ENCODE measurements at regions not wholly inside any gene's neighbourhood (a gene's known extent, or its start where the extent isn't known, plus 50 kb on each side); places are given as distances from the start of the nearest gene placed in this dataset.
"Not testable (repeated sequence)": the region's sequence is repeated elsewhere in the genome, so short reads cannot be mapped to it uniquely, and the experiment has no call there.

- peaks cover 1% of the 10 kb centered on the region for H3K9me3 Mint-ChIP-seq
- no peak overlapping the region for H3K27ac Mint-ChIP-seq
- H3K4me1 Mint-ChIP-seq = no peaks in the 10 kb centered on the region
- no peak for DNase-seq
- H3K4me3 Mint-ChIP-seq = no peak overlapping the region
- no peaks in the 10 kb centered on the region for H3K36me3 Mint-ChIP-seq
- no peaks in the 10 kb centered on the region for H3K27me3 Mint-ChIP-seq
Measured at GRCh38 chr6:114718186-114718585, 375.4 kb upstream of the HS3ST5 start.

- Mint-ChIP-seq H3K4me3 (no peak overlapping the region), H3K36me3 (no peaks in the 10 kb centered on the region), H3K4me1 (no peaks in the 10 kb centered on the region), H3K9me3 (peaks cover 1% of the 10 kb centered on the region), H3K27ac (no peak overlapping the region), H3K27me3 (no peaks in the 10 kb centered on the region)
- no peak for DNase-seq
Measured at GRCh38 chr6:114714836-114715507, 372.1 kb upstream of the HS3ST5 start.

GRCh38 chr6:114713690-114714089 is 370.9 kb upstream of the HS3ST5 start:
- no peak overlapping the region for H3K27ac Mint-ChIP-seq
- H3K4me3 Mint-ChIP-seq = no peak overlapping the region
- DNase-seq = no peak
- H3K4me1 Mint-ChIP-seq = no peaks in the 10 kb centered on the region
- H3K27me3 Mint-ChIP-seq = no peaks in the 10 kb centered on the region
- no peaks in the 10 kb centered on the region for H3K9me3 Mint-ChIP-seq
- no peaks in the 10 kb centered on the region for H3K36me3 Mint-ChIP-seq

GRCh38 chr6:114712129-114712662 is 369.4 kb upstream of the HS3ST5 start:
- H3K4me3 Mint-ChIP-seq = no peak overlapping the region
- no peaks in the 10 kb centered on the region for H3K4me1 Mint-ChIP-seq
- H3K27ac Mint-ChIP-seq = no peak overlapping the region
- H3K36me3 Mint-ChIP-seq = no peaks in the 10 kb centered on the region
- no peaks in the 10 kb centered on the region for H3K27me3 Mint-ChIP-seq
- no peaks in the 10 kb centered on the region for H3K9me3 Mint-ChIP-seq
- no peak for DNase-seq

GRCh38 chr6:114707081-114707620 is 364.3 kb upstream of the HS3ST5 start:
- Mint-ChIP-seq H3K36me3 (no peaks in the 10 kb centered on the region), H3K4me3 (no peak overlapping the region), H3K9me3 (no peaks in the 10 kb centered on the region)

GRCh38 chr6:114690625-114691024 is 347.8 kb upstream of the HS3ST5 start:
- no peak overlapping the region for H3K4me3 Mint-ChIP-seq
- H3K9me3 Mint-ChIP-seq = no peaks in the 10 kb centered on the region
- no peaks in the 10 kb centered on the region for H3K27me3 Mint-ChIP-seq
- no peaks in the 10 kb centered on the region for H3K36me3 Mint-ChIP-seq
- DNase-seq = no peak
- no peak overlapping the region for H3K27ac Mint-ChIP-seq
- no peaks in the 10 kb centered on the region for H3K4me1 Mint-ChIP-seq

More at GRCh38 chr6:114707081-114707620, 364.3 kb upstream of the HS3ST5 start:
- Mint-ChIP-seq H3K27me3 (no peaks in the 10 kb centered on the region), H3K27ac (no peak overlapping the region), H3K4me1 (no peaks in the 10 kb centered on the region)
- no peak for DNase-seq

- Mint-ChIP-seq H3K4me1 (no peaks in the 10 kb centered on the region), H3K4me3 (no peak overlapping the region), H3K9me3 (peaks cover 15% of the 10 kb centered on the region), H3K27ac (no peak overlapping the region), H3K27me3 (no peaks in the 10 kb centered on the region), H3K36me3 (no peaks in the 10 kb centered on the region)
- DNase-seq = no peak
Measured at GRCh38 chr6:114659513-114659912, 316.7 kb upstream of the HS3ST5 start.

GRCh38 chr6:114651611-114652010 is 308.8 kb upstream of the HS3ST5 start:
- H3K4me3 Mint-ChIP-seq = no peak overlapping the region
- no peaks in the 10 kb centered on the region for H3K27me3 Mint-ChIP-seq
- H3K27ac Mint-ChIP-seq = no peak overlapping the region
- no peaks in the 10 kb centered on the region for H3K4me1 Mint-ChIP-seq
- no peak for DNase-seq
- H3K9me3 Mint-ChIP-seq = peaks cover 3% of the 10 kb centered on the region
- no peaks in the 10 kb centered on the region for H3K36me3 Mint-ChIP-seq

GRCh38 chr6:114650891-114651290 is 308.1 kb upstream of the HS3ST5 start:
- Mint-ChIP-seq H3K9me3 (peaks cover 3% of the 10 kb centered on the region), H3K36me3 (no peaks in the 10 kb centered on the region), H3K27ac (no peak overlapping the region), H3K4me1 (no peaks in the 10 kb centered on the region), H3K4me3 (no peak overlapping the region), H3K27me3 (no peaks in the 10 kb centered on the region)
- DNase-seq = no peak

- no peaks in the 10 kb centered on the region for H3K27me3 Mint-ChIP-seq
- DNase-seq = no peak
- H3K4me3 Mint-ChIP-seq = no peak overlapping the region
- H3K9me3 Mint-ChIP-seq = peaks cover 3% of the 10 kb centered on the region
- H3K36me3 Mint-ChIP-seq = no peaks in the 10 kb centered on the region
- no peaks in the 10 kb centered on the region for H3K4me1 Mint-ChIP-seq
- no peak overlapping the region for H3K27ac Mint-ChIP-seq
Measured at GRCh38 chr6:114649298-114649697, 306.5 kb upstream of the HS3ST5 start.

GRCh38 chr6:114648847-114649246 is 306.0 kb upstream of the HS3ST5 start:
- no peaks in the 10 kb centered on the region for H3K36me3 Mint-ChIP-seq
- H3K27me3 Mint-ChIP-seq = no peaks in the 10 kb centered on the region
- peaks cover 3% of the 10 kb centered on the region for H3K9me3 Mint-ChIP-seq
- H3K4me1 Mint-ChIP-seq = no peaks in the 10 kb centered on the region
- DNase-seq = no peak
- H3K27ac Mint-ChIP-seq = no peak overlapping the region
- H3K4me3 Mint-ChIP-seq = no peak overlapping the region

GRCh38 chr6:114638341-114638740 is 295.5 kb upstream of the HS3ST5 start:
- Mint-ChIP-seq H3K9me3 (no peaks in the 10 kb centered on the region), H3K4me1 (no peaks in the 10 kb centered on the region), H3K27me3 (no peaks in the 10 kb centered on the region), H3K27ac (no peak overlapping the region), H3K4me3 (no peak overlapping the region), H3K36me3 (no peaks in the 10 kb centered on the region)
- DNase-seq = no peak

- Mint-ChIP-seq H3K4me1 (no peaks in the 10 kb centered on the region), H3K27ac (no peak overlapping the region), H3K9me3 (no peaks in the 10 kb centered on the region), H3K4me3 (no peak overlapping the region), H3K36me3 (no peaks in the 10 kb centered on the region), H3K27me3 (no peaks in the 10 kb centered on the region)
- no peak for DNase-seq
Measured at GRCh38 chr6:114634016-114634415, 291.2 kb upstream of the HS3ST5 start.

GRCh38 chr6:114626226-114626625 is 283.4 kb upstream of the HS3ST5 start:
- not testable (repeated sequence) for H3K4me3 Mint-ChIP-seq, H3K4me1 Mint-ChIP-seq

GRCh38 chr6:114619621-114620200 is 276.9 kb upstream of the HS3ST5 start:
- no peaks in the 10 kb centered on the region for H3K4me1 Mint-ChIP-seq
- H3K4me3 Mint-ChIP-seq = no peak overlapping the region
- no peaks in the 10 kb centered on the region for H3K9me3 Mint-ChIP-seq
- DNase-seq = no peak
- no peak overlapping the region for H3K27ac Mint-ChIP-seq
- no peaks in the 10 kb centered on the region for H3K36me3 Mint-ChIP-seq
- H3K27me3 Mint-ChIP-seq = no peaks in the 10 kb centered on the region

More at GRCh38 chr6:114626226-114626625, 283.4 kb upstream of the HS3ST5 start:
- H3K36me3 Mint-ChIP-seq, H3K9me3 Mint-ChIP-seq, DNase-seq, H3K27ac Mint-ChIP-seq, H3K27me3 Mint-ChIP-seq: not testable (repeated sequence)

GRCh38 chr6:114611696-114612095 is 268.9 kb upstream of the HS3ST5 start:
- Mint-ChIP-seq H3K4me3 (no peak overlapping the region), H3K36me3 (no peaks in the 10 kb centered on the region), H3K27me3 (no peaks in the 10 kb centered on the region), H3K4me1 (no peaks in the 10 kb centered on the region), H3K9me3 (peaks cover 4% of the 10 kb centered on the region), H3K27ac (no peak overlapping the region)
- DNase-seq = no peak

Data from activated naive CD8-positive, alpha-beta T cell treated with anti-CD3 and anti-CD28 coated beads for 36 hours (primary cell).